Activated naive CD4-positive, alpha-beta T cell treated with anti-CD3 and anti-CD28 coated beads, Interleukin-2, amount 10 ng/mL, durations not matched to agents 7 days and 5 days (primary cell): ENCODE measurements at regions not wholly inside any gene's neighbourhood (a gene's known extent, or its start where the extent isn't known, plus 50 kb on each side); places are given as distances from the start of the nearest gene placed in this dataset.
"Not testable (repeated sequence)": the region's sequence is repeated elsewhere in the genome, so short reads cannot be mapped to it uniquely, and the experiment has no call there.

Source experiments
- CTCF ChIA-PET: fragments of 350-600 bp; sonication (Branson Sonifier 250); formaldehyde crosslinking; loops from one replicate; lab custom pipeline; 2021; ENCODE audit warnings: antibody characterized with exemption; lab: Charles Lee
- DNase-seq: peaks from one replicate; pipeline ENCODE4 v3.0.0-alpha.2; 2020
- H3K27ac Mint-ChIP-seq: one replicate; pipeline ENCODE4 v1.8.0; 2021; ENCODE audit warnings: mild to moderate bottlenecking, moderate library complexity, mixed read lengths
- H3K27me3 Mint-ChIP-seq: one replicate; pipeline ENCODE4 v1.8.0; 2021; ENCODE audit warnings: mild to moderate bottlenecking, mixed read lengths
- H3K36me3 Mint-ChIP-seq: one replicate; pipeline ENCODE4 v1.8.0; 2021; ENCODE audit warnings: mixed read lengths
- H3K4me1 Mint-ChIP-seq: one replicate; pipeline ENCODE4 v1.8.0; 2021; ENCODE audit warnings: mixed read lengths
- H3K4me3 Mint-ChIP-seq: one replicate; pipeline ENCODE4 v1.8.0; 2021; ENCODE audit warnings: mild to moderate bottlenecking, moderate library complexity, mixed read lengths
- H3K9me3 Mint-ChIP-seq: one replicate; pipeline ENCODE4 v1.8.0; 2021; ENCODE audit warnings: mixed read lengths

DNA sequence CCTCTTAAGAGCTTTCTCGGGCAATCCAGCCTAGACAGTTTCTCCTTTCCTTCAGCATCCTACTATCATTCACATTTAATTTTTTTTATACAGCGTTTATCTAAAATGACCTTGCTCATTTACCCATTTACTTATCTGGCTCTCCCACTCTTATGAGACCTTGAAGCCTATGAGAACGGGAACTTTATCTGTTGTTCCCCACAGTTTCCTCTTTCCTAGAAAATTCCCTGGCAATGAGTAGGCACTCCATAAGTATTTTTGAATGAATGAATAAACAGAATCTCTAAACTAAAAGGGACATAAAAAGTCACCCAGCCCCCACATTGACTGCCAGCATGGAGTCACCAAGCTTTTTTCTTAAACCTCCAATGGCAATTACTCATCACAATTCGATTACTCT lies 353.2 kb downstream of the METTL4 start:
- Mint-ChIP-seq H3K9me3 (peaks cover 3% of the 10 kb centered on the region), H3K4me1 (no peaks in the 10 kb centered on the region)

GRCh38 chr18:2219706-2220105 lies 351.6 kb downstream of the METTL4 start:
- DNase-seq: no peak
- H3K4me1 Mint-ChIP-seq: no peaks in the 10 kb centered on the region
- no peak overlapping the region for H3K27ac Mint-ChIP-seq
- CTCF ChIA-PET: no interaction called here
- H3K4me3 Mint-ChIP-seq: no peak overlapping the region
- H3K27me3 Mint-ChIP-seq: peaks cover 3% of the 10 kb centered on the region
- H3K36me3 Mint-ChIP-seq: no peaks in the 10 kb centered on the region
- H3K9me3 Mint-ChIP-seq: peaks cover 3% of the 10 kb centered on the region

More for the DNA sequence above, 353.2 kb downstream of the METTL4 start:
- DNase-seq: no peak
- Mint-ChIP-seq H3K4me3 (no peak overlapping the region), H3K27me3 (peaks cover 3% of the 10 kb centered on the region), H3K36me3 (no peaks in the 10 kb centered on the region), H3K27ac (no peak overlapping the region)
- CTCF ChIA-PET: no interaction called here

DNA sequence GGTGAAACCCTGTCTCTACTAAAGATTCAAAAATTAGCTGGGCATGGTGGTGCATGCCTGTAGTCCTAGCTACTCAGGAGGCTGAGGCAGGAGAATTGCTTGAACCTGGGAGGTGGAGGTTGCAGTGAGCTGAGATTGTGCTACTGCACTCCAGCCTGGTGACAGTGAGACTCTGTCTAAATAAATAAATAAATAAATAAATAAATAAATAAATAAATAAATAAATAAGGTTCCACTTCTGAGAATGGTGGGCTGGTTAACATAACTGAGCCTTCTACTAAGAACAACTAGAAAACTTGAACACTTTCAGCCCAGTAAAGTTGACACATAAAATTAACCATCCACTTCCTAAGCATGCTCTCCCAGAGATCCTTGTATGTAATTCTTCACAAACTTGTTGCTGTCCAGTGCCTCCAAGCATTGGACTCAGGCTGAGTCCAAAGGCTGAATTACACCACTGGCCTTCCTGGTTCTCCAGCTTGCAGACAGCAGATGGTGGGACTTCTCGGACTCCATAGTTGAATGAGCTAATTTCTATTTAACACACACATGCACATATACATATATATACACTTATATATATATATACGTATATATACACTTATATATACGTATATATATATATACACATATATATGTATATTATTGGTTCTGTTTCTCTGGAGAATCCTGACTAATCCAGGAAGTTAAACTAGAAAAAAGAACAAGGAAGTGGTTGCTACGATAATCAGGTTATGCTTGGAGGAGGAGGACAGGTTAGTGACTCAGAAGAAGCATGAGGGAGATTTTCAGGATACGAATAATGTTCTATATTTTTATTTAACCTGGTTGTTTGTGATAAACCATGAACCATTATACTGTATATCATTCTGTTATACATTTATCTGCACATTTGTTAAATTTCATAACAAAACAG lies 348.8 kb downstream of the METTL4 start:
- CTCF ChIA-PET: interaction anchor here (3.5 kb wide), 1 partner anchor 117 kb away, joined by 12 read pairs; no protein-coding TSS in a partner anchor
- Mint-ChIP-seq H3K9me3 (no peaks in the 10 kb centered on the region), H3K27me3 (peaks cover 3% of the 10 kb centered on the region), H3K4me1 (no peaks in the 10 kb centered on the region), H3K27ac (no peak overlapping the region), H3K36me3 (no peaks in the 10 kb centered on the region), H3K4me3 (no peak overlapping the region)
- DNase-seq: no peak

GRCh38 chr18:2223449-2223848 lies 347.9 kb downstream of the METTL4 start:
- Mint-ChIP-seq H3K4me1 (no peaks in the 10 kb centered on the region), H3K27ac (no peak overlapping the region), H3K36me3 (no peaks in the 10 kb centered on the region), H3K4me3 (no peak overlapping the region), H3K27me3 (peaks cover 2% of the 10 kb centered on the region), H3K9me3 (no peaks in the 10 kb centered on the region)
- CTCF ChIA-PET: interaction anchor here (3.5 kb wide), 1 partner anchor 118 kb away, joined by 12 read pairs; no protein-coding TSS in a partner anchor
- no peak for DNase-seq

DNA sequence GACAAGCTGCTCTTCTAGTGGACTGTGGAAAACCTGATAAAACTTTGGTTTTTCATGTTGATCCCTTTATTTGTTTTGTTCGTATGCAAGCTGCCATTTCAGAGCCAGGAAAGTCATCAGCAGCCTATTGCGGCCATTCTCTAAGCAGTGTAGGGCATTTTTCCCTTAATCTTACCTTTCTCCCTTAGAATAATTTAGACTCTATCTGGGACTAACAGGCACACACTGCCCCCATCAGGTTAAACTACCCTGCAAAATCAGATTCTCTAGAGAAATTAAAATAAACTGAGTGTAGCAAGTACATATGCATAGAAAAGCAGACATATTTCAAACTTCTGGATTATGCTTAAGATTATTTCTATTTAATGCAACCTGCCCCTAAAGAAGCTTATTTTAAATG lies 347.5 kb downstream of the METTL4 start:
- H3K4me1 Mint-ChIP-seq: no peaks in the 10 kb centered on the region
- H3K4me3 Mint-ChIP-seq: no peak overlapping the region
- no peaks in the 10 kb centered on the region for H3K9me3 Mint-ChIP-seq
- no peak overlapping the region for H3K27ac Mint-ChIP-seq
- CTCF ChIA-PET: interaction anchor here (1.2 to 3.5 kb wide), 2 partner anchors 118 to 199 kb away, joined by 3 to 12 read pairs; no protein-coding TSS in a partner anchor
- H3K27me3 Mint-ChIP-seq: no peaks in the 10 kb centered on the region
- H3K36me3 Mint-ChIP-seq: no peaks in the 10 kb centered on the region
- DNase-seq: peak; percentile 21

- no peak for DNase-seq
- Mint-ChIP-seq H3K36me3 (no peaks in the 10 kb centered on the region), H3K27me3 (peaks cover 4% of the 10 kb centered on the region), H3K27ac (no peak overlapping the region), H3K4me3 (no peak overlapping the region), H3K9me3 (no peaks in the 10 kb centered on the region), H3K4me1 (no peaks in the 10 kb centered on the region)
- CTCF ChIA-PET: no interaction called here
Measured at GRCh38 chr18:2236232-2236631, 335.1 kb downstream of the METTL4 start.

DNA sequence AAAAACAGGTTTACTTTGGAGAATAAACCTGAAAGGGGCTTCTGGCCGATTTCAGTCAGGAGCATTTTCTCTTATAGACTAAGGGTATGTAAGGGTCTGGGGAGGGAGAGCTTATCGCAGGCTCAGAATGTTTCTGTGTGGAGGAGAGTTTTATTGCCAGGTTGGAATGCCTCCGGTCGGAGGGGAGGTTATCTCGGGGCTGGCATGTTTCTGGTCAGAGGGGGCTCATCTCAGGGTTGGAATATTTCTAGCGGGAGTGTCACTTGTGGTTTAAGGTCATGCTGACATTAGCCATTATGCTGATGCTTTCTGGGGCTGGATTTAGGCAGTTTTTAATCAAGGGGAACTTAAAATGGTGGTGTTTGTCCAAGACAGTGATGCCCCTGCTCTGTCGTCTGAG lies 333.6 kb downstream of the METTL4 start:
- peaks cover 4% of the 10 kb centered on the region for H3K27me3 Mint-ChIP-seq
- no peaks in the 10 kb centered on the region for H3K4me1 Mint-ChIP-seq
- no peak overlapping the region for H3K4me3 Mint-ChIP-seq
- H3K27ac Mint-ChIP-seq: no peak overlapping the region
- H3K9me3 Mint-ChIP-seq: no peaks in the 10 kb centered on the region
- no peaks in the 10 kb centered on the region for H3K36me3 Mint-ChIP-seq
- no peak for DNase-seq
- CTCF ChIA-PET: interaction anchor here (0.6 kb wide), 1 partner anchor 68 kb away, joined by 3 read pairs; no protein-coding TSS in a partner anchor

- no peak for DNase-seq
- H3K4me3 Mint-ChIP-seq: no peak overlapping the region
- no peaks in the 10 kb centered on the region for H3K9me3 Mint-ChIP-seq
- no peaks in the 10 kb centered on the region for H3K36me3 Mint-ChIP-seq
- CTCF ChIA-PET: no interaction called here
- no peak overlapping the region for H3K27ac Mint-ChIP-seq
- peaks cover 4% of the 10 kb centered on the region for H3K27me3 Mint-ChIP-seq
- no peaks in the 10 kb centered on the region for H3K4me1 Mint-ChIP-seq
Measured at GRCh38 chr18:2240311-2240705, 331.0 kb downstream of the METTL4 start.

DNA sequence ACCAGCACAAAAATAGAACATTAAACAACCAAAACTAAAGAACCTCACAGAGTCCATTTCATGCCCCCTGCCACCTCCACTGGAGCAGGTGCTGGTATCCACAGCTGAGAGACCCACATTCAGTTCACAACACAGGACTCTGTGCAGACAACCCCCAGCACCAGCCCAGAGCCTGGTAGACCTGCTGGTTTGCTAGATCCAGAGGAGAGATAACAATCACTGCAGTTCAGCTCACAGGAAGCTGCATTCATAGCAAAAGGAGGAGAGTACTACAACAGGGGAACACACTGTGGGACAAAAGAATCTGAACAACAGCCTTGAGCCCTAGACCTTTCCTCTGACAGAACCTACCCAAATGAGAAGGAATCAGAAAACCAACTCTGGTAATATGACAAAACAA lies 326.7 kb downstream of the METTL4 start:
- CTCF ChIA-PET: no interaction called here
- Mint-ChIP-seq H3K9me3 (no peaks in the 10 kb centered on the region), H3K36me3 (no peaks in the 10 kb centered on the region), H3K27me3 (no peaks in the 10 kb centered on the region), H3K27ac (no peak overlapping the region), H3K4me3 (no peak overlapping the region), H3K4me1 (no peaks in the 10 kb centered on the region)
- DNase-seq: no peak

GRCh38 chr18:2247101-2247500 lies 324.2 kb downstream of the METTL4 start:
- H3K4me3 Mint-ChIP-seq, H3K27ac Mint-ChIP-seq, H3K4me1 Mint-ChIP-seq, CTCF ChIA-PET, H3K36me3 Mint-ChIP-seq, DNase-seq, H3K9me3 Mint-ChIP-seq, H3K27me3 Mint-ChIP-seq: not testable (repeated sequence)

GRCh38 chr18:2254977-2255376 lies 316.3 kb downstream of the METTL4 start:
- H3K4me1 Mint-ChIP-seq: no peaks in the 10 kb centered on the region
- H3K36me3 Mint-ChIP-seq: no peaks in the 10 kb centered on the region
- no peaks in the 10 kb centered on the region for H3K27me3 Mint-ChIP-seq
- H3K9me3 Mint-ChIP-seq: no peaks in the 10 kb centered on the region
- no peak overlapping the region for H3K4me3 Mint-ChIP-seq
- CTCF ChIA-PET: no interaction called here
- H3K27ac Mint-ChIP-seq: no peak overlapping the region
- no peak for DNase-seq

GRCh38 chr18:2256577-2256976 lies 314.7 kb downstream of the METTL4 start:
- no peak overlapping the region for H3K27ac Mint-ChIP-seq
- DNase-seq: no peak
- H3K4me1 Mint-ChIP-seq: no peaks in the 10 kb centered on the region
- CTCF ChIA-PET: no interaction called here
- H3K36me3 Mint-ChIP-seq: no peaks in the 10 kb centered on the region
- H3K27me3 Mint-ChIP-seq: no peaks in the 10 kb centered on the region
- H3K9me3 Mint-ChIP-seq: no peaks in the 10 kb centered on the region
- no peak overlapping the region for H3K4me3 Mint-ChIP-seq

- no peak for DNase-seq
- Mint-ChIP-seq H3K4me3 (no peak overlapping the region), H3K4me1 (no peaks in the 10 kb centered on the region), H3K36me3 (no peaks in the 10 kb centered on the region), H3K9me3 (no peaks in the 10 kb centered on the region), H3K27me3 (no peaks in the 10 kb centered on the region), H3K27ac (no peak overlapping the region)
- CTCF ChIA-PET: no interaction called here
Measured at GRCh38 chr18:2258954-2259353, 312.4 kb downstream of the METTL4 start.

- H3K9me3 Mint-ChIP-seq: no peaks in the 10 kb centered on the region
- no peaks in the 10 kb centered on the region for H3K27me3 Mint-ChIP-seq
- no peaks in the 10 kb centered on the region for H3K36me3 Mint-ChIP-seq
- no peak overlapping the region for H3K27ac Mint-ChIP-seq
- no peaks in the 10 kb centered on the region for H3K4me1 Mint-ChIP-seq
- DNase-seq: no peak
- CTCF ChIA-PET: interaction anchor here (0.5 kb wide), 1 partner anchor 20 kb away, joined by 3 read pairs; no protein-coding TSS in a partner anchor
- no peak overlapping the region for H3K4me3 Mint-ChIP-seq
Measured at GRCh38 chr18:2263303-2263890, 307.9 kb downstream of the METTL4 start.

DNA sequence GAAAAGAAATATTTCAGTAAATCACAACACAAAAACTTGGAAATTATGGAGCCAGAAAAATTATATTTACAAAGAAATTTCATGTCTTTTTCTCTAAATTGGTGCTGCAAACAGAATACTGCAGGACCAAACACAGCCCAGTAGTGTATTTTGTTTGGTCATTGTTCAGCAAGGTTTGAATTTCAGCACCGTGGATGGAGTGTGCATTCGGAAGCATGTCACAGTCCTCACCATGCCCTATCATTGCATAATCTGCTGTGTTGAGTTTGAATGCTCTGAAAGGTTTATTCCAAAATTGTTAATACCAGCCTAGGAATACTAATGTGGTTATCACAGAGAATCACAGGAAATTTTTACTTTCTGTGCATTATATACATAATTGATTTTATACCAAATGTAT lies 296.7 kb downstream of the METTL4 start:
- H3K27me3 Mint-ChIP-seq: peaks cover 8% of the 10 kb centered on the region
- H3K4me1 Mint-ChIP-seq: no peaks in the 10 kb centered on the region
- no peaks in the 10 kb centered on the region for H3K9me3 Mint-ChIP-seq
- H3K4me3 Mint-ChIP-seq: no peak overlapping the region
- H3K36me3 Mint-ChIP-seq: no peaks in the 10 kb centered on the region
- no peak for DNase-seq
- H3K27ac Mint-ChIP-seq: no peak overlapping the region
- CTCF ChIA-PET: no interaction called here
